Transverse colon (tissue), 4 donors: ENCODE measurements at regions not wholly inside any gene's neighbourhood (a gene's known extent, or its start where the extent isn't known, plus 50 kb on each side); places are given as distances from the start of the nearest gene placed in this dataset.

Source experiments
- DNase-seq: peaks from one replicate; pipeline ENCODE4 v3.0.0-alpha.2; 2019
- H3K27ac ChIP-seq, 4 donors: fragments of 200-600 bp; sonication (generic); 2 replicates each; pipeline ENCODE4 v1.5.1; 2016 to 2018; ENCODE audit warnings: inconsistent platforms in 4 of 4
- H3K27me3 ChIP-seq: fragments of 200-600 bp; sonication (generic); 2 replicates; pipeline ENCODE4 v1.5.1; 2017; ENCODE audit warnings: inconsistent platforms
- H3K36me3 ChIP-seq, 4 donors: fragments of 200-600 bp; sonication (generic); 2 replicates each; pipeline ENCODE4 v1.5.1; 2017 to 2019; ENCODE audit warnings: inconsistent platforms in 4 of 4
- H3K4me1 ChIP-seq, 4 donors: fragments of 200-600 bp; sonication (generic); 2 replicates each; pipeline ENCODE4 v1.5.1; 2017 to 2020; ENCODE audit warnings: inconsistent platforms in 4 of 4
- H3K4me3 ChIP-seq, 4 donors: fragments of 200-600 bp; sonication (generic); 1 replicate in 1 of 4; 2 replicates in 3 of 4; pipeline versions ENCODE4 v1.5.1 to v1.6.1; 2017 to 2019; ENCODE audit warnings: inconsistent platforms in 4 of 4
- H3K9me3 ChIP-seq, 2 donors: fragments of 200-600 bp; sonication (generic); 2 replicates each; pipeline ENCODE4 v1.5.1; 2017 to 2019; ENCODE audit warnings: inconsistent platforms in 2 of 2
- CTCF ChIP-seq, 5 experiments: fragments of 200-600 bp in 3 of 5; fragments of 450-650 bp in 2 of 5; sonication (generic) in 3 of 5; IDR thresholded peaks; 1 replicate in 2 of 5; 2 replicates in 3 of 5; pipeline ENCODE4 v1.5.1; 2016 to 2017; ENCODE audit warnings: antibody characterized with exemption in 5 of 5, inconsistent platforms in 3 of 5, mild to moderate bottlenecking in 2 of 5, moderate library complexity in 1 of 5
- EP300 ChIP-seq: sonication (generic); formaldehyde crosslinking; IDR thresholded peaks from one replicate; pipeline ENCODE4 v1.6.1; 2017; ENCODE audit warnings: antibody characterized with exemption, low read depth
- POLR2A ChIP-seq: fragments of 450-650 bp; IDR thresholded peaks from one replicate; pipeline ENCODE4 v1.6.1; 2016; ENCODE audit warnings: antibody characterized with exemption, mild to moderate bottlenecking, moderate library complexity
- POLR2AphosphoS5 ChIP-seq, 3 donors: sonication (generic); formaldehyde crosslinking; IDR thresholded peaks; one replicate each; pipeline ENCODE4 v1.6.1; 2016; ENCODE audit warnings: antibody characterized with exemption in 3 of 3
- WGBS, 2 donors: methylation state at CpG; one replicate each; pipeline ENCODE4 v1.1.5; 2018; ENCODE audit warnings: low coverage in 1 of 2; 5-methylcytosine and 5-hydroxymethylcytosine counted together
- in situ Hi-C, 4 donors: fragments of 200-750 bp; cut with MboI; loops; one replicate each; pipeline versions ENCODE4 v1.15.0 to v1.15.1; 2017; ENCODE audit warnings: low sequenced_read_pairs in 3 of 4, low pct_ligation_motif_present in 1 of 4, low pct_unique_long_range_greater_than_20kb in 1 of 4
- intact Hi-C: fragments of 100-400 bp; cut with DNase I; formaldehyde crosslinking; loops from one replicate; pipeline ENCODE4 v1.15.1; 2023; ENCODE audit warnings: low total_unique reads

GRCh38 chr4:141932490-141932889 lies 296.1 kb downstream of the IL15 start:
- no peaks in the 10 kb centered on the region for H3K27me3 ChIP-seq
- H3K27ac ChIP-seq, result no peak overlapping the region
- H3K4me3 ChIP-seq, result no peak overlapping the region
- in situ Hi-C loops, result no loop called here
- DNase-seq, result no peak
- intact Hi-C loops, result no loop called here
- peaks cover 0 to 1% of the 10 kb centered on the region in 2 donors for H3K9me3 ChIP-seq
- no peaks in the 10 kb centered on the region for H3K4me1 ChIP-seq
- H3K36me3 ChIP-seq, result no peaks in the 10 kb centered on the region
- TF ChIP-seq POLR2A, result no peak
- TF ChIP-seq EP300, result no peak
- no peak for TF ChIP-seq POLR2AphosphoS5 (IDR thresholded peaks at IDR 0.05)

DNA sequence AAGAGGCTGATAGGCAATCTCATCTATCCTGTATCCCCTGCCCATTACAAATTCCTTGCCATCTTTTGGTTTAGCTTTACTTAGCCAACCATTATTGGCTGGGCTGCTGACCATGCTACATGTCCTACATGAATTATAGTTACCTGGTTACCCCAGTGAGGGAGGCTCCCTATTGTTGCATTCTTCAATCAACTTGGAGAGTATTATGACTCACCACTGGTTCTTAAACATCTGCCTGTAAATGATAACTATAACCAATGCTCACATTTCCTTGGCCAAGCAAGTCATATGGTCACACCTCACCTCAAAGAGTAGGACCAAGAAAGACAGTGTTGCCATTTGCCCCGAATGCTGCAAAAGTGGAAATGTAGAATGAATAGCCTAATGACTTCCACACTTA lies 297.6 kb downstream of the IL15 start:
- H3K9me3 ChIP-seq, result peaks cover 5 to 7% of the 10 kb centered on the region in 2 donors
- no peaks in the 10 kb centered on the region for H3K4me1 ChIP-seq
- TF ChIP-seq POLR2AphosphoS5 (IDR thresholded peaks at IDR 0.05) (no peak), CTCF (IDR thresholded peaks at IDR 0.05) (no peak), POLR2A (no peak), EP300 (no peak)
- 73 to 89% methylated on average over 1 of the region's 1 CpG for WGBS, 2 donors
- no peak overlapping the region for H3K4me3 ChIP-seq
- intact Hi-C loops, result no loop called here
- no peaks in the 10 kb centered on the region for H3K27me3 ChIP-seq
- no peak overlapping the region for H3K27ac ChIP-seq
- DNase-seq, result no peak
- in situ Hi-C loops, result no loop called here
- no peaks in the 10 kb centered on the region for H3K36me3 ChIP-seq

GRCh38 chr4:141955696-141956095 lies 319.3 kb downstream of the IL15 start:
- Histone ChIP-seq H3K27ac (no peak overlapping the region), H3K4me3 (no peak overlapping the region), H3K9me3 (no peaks in the 10 kb centered on the region), H3K36me3 (no peaks in the 10 kb centered on the region), H3K27me3 (no peaks in the 10 kb centered on the region), H3K4me1 (no peaks in the 10 kb centered on the region)
- no peak for DNase-seq
- in situ Hi-C loops (no loop called here), intact Hi-C loops (no loop called here)
- 59 to 65% methylated on average over 2 of the region's 2 CpGs for WGBS, 2 donors
- TF ChIP-seq POLR2A (no peak), CTCF (IDR thresholded peaks at IDR 0.05) (no peak), EP300 (no peak)

DNA sequence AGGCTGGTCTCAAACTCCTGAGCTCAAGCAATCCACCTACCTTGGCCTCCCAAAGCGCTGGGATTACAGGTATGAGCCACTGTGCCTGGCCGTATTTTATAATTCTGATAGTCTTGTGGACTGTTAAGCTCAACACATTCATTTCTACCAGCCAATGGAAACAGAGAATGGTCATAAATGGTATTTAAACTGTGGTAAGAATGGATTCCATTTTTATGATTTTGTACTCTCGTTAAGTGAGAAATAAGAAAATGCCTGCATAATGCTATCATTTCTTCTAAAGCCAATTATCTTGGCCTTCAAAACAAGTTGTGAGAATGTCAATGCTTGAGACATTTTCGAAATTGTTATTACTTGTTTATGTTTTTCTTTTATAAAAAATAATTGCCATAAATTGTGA lies 321.0 kb downstream of the IL15 start:
- intact Hi-C loops, result no loop called here
- TF ChIP-seq EP300, result no peak
- TF ChIP-seq POLR2A, result no peak
- TF ChIP-seq POLR2AphosphoS5 (IDR thresholded peaks at IDR 0.05), result no peak
- TF ChIP-seq CTCF (IDR thresholded peaks at IDR 0.05), result no peak
- in situ Hi-C loops, result no loop called here

DNA sequence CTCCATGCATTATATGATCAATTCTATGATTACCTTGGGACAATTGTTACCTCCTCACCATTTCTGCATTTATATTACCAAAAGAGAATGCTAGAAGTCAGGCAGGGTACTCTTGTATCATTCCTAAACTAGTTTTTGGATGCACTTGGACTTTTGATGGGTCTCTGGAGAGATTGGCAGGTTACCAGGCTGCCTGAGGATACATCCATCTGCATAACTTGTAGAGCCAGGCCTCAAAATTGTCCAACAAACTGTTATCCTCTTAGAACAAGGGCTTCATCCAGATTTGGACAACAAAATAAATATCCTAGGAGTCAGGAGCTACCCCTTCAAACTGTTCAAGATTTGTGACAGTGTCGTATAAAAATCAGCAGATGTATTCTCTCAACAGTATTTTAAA lies 326.1 kb downstream of the IL15 start:
- no peaks in the 10 kb centered on the region for H3K9me3 ChIP-seq
- H3K36me3 ChIP-seq, result no peaks in the 10 kb centered on the region
- H3K27ac ChIP-seq, result no peak overlapping the region
- no peaks in the 10 kb centered on the region for H3K27me3 ChIP-seq
- intact Hi-C loops (no loop called here), in situ Hi-C loops (no loop called here)
- H3K4me1 ChIP-seq, result no peaks in the 10 kb centered on the region
- DNase-seq, result no peak
- no peak overlapping the region for H3K4me3 ChIP-seq
- TF ChIP-seq POLR2A, result no peak
- no peak for TF ChIP-seq CTCF (IDR thresholded peaks at IDR 0.05)
- no peak for TF ChIP-seq EP300
- 67 to 84% methylated on average over 1 of the region's 1 CpG for WGBS, 2 donors

More for the DNA sequence above, 321.0 kb downstream of the IL15 start:
- Histone ChIP-seq H3K4me1 (no peaks in the 10 kb centered on the region), H3K9me3 (no peaks in the 10 kb centered on the region), H3K36me3 (no peaks in the 10 kb centered on the region), H3K4me3 (no peak overlapping the region), H3K27ac (no peak overlapping the region), H3K27me3 (no peaks in the 10 kb centered on the region)
- no peak for DNase-seq
- 77 to 81% methylated on average over 4 of the region's 4 CpGs for WGBS, 2 donors
